ENCODE measurements at regions not wholly inside any gene's neighbourhood (a gene's known extent, or its start where the extent isn't known, plus 50 kb on each side); places are given as distances from the start of the nearest gene placed in this dataset.

DNA sequence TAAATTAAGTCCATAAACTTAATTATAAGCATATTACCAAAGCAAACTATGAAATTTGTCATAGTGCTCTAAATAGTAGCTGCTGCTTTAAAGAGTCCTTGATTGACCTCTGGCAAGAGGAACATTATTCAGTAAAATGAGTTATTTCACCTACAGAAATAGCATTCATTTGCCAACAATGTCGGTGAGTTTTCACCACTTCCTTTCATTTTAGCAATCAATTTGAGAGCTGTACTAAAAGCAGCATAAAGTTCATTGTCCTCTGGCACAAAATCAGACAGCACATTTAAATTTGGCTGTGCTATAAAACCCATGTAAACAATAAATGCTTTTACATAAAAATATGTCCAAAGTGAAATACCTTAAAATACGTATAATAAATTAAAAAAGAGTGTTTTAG, 1515.7 kb downstream of the SI start:
- no peak for DNase-seq
- no peak for ATAC-seq
- in situ Hi-C loops (cut with MboI; ENCODE audit: low sequenced_read_pairs in 4 of 4): no loop called here
- Histone ChIP-seq H3K4me3 (no peak overlapping the region), H3K36me3 (no peaks in the 10 kb centered on the region), H3K4me1 (no peaks in the 10 kb centered on the region), H3K9me3 (no peaks in the 10 kb centered on the region), H3K27ac (no peak overlapping the region), H3K27me3 (no peaks in the 10 kb centered on the region)
- TF ChIP-seq, protein P1, sequence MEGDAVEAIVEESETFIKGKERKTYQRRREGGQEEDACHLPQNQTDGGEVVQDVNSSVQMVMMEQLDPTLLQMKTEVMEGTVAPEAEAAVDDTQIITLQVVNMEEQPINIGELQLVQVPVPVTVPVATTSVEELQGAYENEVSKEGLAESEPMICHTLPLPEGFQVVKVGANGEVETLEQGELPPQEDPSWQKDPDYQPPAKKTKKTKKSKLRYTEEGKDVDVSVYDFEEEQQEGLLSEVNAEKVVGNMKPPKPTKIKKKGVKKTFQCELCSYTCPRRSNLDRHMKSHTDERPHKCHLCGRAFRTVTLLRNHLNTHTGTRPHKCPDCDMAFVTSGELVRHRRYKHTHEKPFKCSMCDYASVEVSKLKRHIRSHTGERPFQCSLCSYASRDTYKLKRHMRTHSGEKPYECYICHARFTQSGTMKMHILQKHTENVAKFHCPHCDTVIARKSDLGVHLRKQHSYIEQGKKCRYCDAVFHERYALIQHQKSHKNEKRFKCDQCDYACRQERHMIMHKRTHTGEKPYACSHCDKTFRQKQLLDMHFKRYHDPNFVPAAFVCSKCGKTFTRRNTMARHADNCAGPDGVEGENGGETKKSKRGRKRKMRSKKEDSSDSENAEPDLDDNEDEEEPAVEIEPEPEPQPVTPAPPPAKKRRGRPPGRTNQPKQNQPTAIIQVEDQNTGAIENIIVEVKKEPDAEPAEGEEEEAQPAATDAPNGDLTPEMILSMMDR (IDR thresholded peaks at IDR 0.05 in 4 of 5, conservative IDR thresholded peaks at IDR 0.05 in 1 of 5): no peak
- no peak for TF ChIP-seq POLR2A (IDR thresholded peaks at IDR 0.05)
- intact Hi-C loops (cut with DNase I; ENCODE audit: low total_unique reads): no loop called here

DNA sequence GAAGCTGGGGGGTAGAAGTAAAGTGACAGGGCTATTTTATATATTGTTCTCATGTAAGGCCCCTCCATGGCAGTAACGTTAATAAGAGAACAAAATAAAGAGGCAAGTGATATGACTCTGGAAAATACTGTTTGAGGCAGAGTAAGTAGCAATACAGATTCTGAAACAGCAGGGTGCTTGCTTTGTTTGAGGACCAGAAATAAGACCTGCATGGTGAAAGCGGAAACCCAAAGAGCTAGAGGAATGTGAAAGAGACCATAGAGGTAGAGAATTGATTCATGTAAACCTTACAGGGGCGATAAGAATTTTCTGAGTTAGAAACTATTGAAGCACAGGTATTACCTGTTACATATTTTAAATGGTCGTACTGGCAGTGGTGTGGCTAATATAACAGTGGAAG, 1517.1 kb downstream of the SI start:
- TF ChIP-seq, protein P1 (IDR thresholded peaks at IDR 0.05 in 4 of 5, conservative IDR thresholded peaks at IDR 0.05 in 1 of 5): no peak
- no peak for TF ChIP-seq POLR2A (IDR thresholded peaks at IDR 0.05)
- no peak overlapping the region for H3K27ac ChIP-seq
- no peak overlapping the region for H3K4me3 ChIP-seq
- ATAC-seq (no peak), DNase-seq (no peak)
- no peaks in the 10 kb centered on the region for H3K4me1 ChIP-seq
- H3K36me3 ChIP-seq: no peaks in the 10 kb centered on the region
- intact Hi-C loops (cut with DNase I; ENCODE audit: low total_unique reads): no loop called here
- in situ Hi-C loops (cut with MboI; ENCODE audit: low sequenced_read_pairs in 4 of 4): no loop called here
- H3K9me3 ChIP-seq: no peaks in the 10 kb centered on the region
- no peaks in the 10 kb centered on the region for H3K27me3 ChIP-seq

DNA sequence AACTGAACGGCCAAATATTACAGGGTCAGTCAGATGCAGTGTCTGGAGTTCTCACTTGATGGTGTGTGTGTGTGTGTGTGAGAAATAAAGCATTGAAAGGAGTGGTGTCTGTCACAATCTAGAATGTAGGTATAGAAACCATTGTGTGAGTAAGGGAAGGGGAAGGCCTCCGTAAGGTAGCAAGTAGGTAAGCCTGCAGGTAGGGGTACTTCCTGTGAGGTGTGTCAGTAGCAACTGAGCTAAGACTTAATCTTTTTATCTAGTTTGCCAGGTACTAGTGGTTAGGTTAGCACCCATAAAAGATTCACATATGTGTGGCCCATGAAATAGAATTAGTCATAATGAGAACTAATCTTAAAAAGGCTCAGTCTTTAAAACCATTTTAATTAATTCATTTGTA, 1517.8 kb downstream of the SI start:
- intact Hi-C loops (cut with DNase I; ENCODE audit: low total_unique reads) (no loop called here), in situ Hi-C loops (cut with MboI; ENCODE audit: low sequenced_read_pairs in 4 of 4) (no loop called here)
- no peak overlapping the region for H3K27ac ChIP-seq
- DNase-seq: no peak
- H3K9me3 ChIP-seq: no peaks in the 10 kb centered on the region
- ATAC-seq: no peak
- H3K27me3 ChIP-seq: no peaks in the 10 kb centered on the region
- H3K4me1 ChIP-seq: no peaks in the 10 kb centered on the region
- TF ChIP-seq POLR2A (IDR thresholded peaks at IDR 0.05): no peak
- TF ChIP-seq, protein P1 (IDR thresholded peaks at IDR 0.05 in 4 of 5, conservative IDR thresholded peaks at IDR 0.05 in 1 of 5): no peak
- H3K36me3 ChIP-seq: no peaks in the 10 kb centered on the region
- H3K4me3 ChIP-seq: no peak overlapping the region

DNA sequence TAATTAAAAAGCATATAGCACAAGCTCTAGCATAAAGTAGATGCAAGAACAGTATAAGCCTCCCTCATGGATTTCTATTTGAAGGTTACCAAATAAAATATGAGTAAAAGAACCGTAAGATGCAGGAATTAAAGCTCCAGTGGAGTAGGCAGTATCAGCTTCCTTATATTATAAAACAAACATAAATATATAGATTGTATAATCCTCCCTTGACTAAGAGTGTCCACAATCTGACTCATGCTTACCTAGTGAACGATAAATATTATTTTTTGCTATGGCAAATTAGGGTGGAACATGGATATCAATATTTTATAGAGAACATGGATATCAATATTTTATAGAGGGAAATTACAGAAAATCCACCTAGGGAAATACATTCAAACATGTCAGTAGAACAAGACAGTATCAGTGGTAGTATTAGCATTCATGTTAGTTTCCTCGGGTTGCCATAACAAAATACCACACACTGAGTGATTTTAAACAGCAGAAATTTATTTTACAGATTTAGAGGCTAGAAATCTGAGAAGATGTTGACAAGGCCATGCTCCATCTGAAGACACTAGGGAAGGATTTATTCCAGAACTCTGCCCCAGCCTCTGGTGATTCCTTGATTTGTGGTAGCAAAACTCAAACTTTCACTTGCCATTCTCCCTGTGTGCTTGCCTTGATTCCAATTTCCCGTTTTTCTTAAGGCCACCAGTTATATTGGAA, 1521.3 kb downstream of the SI start:
- ATAC-seq (no peak), DNase-seq (no peak)
- no peaks in the 10 kb centered on the region for H3K27me3 ChIP-seq
- in situ Hi-C loops (cut with MboI; ENCODE audit: low sequenced_read_pairs in 4 of 4): no loop called here
- H3K27ac ChIP-seq: no peak overlapping the region
- intact Hi-C loops (cut with DNase I; ENCODE audit: low total_unique reads): no loop called here
- no peak overlapping the region for H3K4me3 ChIP-seq
- no peak for TF ChIP-seq POLR2A (IDR thresholded peaks at IDR 0.05)
- TF ChIP-seq, protein P1 (IDR thresholded peaks at IDR 0.05 in 4 of 5, conservative IDR thresholded peaks at IDR 0.05 in 1 of 5): no peak
- H3K4me1 ChIP-seq: no peaks in the 10 kb centered on the region
- H3K9me3 ChIP-seq: no peaks in the 10 kb centered on the region
- no peaks in the 10 kb centered on the region for H3K36me3 ChIP-seq

DNA sequence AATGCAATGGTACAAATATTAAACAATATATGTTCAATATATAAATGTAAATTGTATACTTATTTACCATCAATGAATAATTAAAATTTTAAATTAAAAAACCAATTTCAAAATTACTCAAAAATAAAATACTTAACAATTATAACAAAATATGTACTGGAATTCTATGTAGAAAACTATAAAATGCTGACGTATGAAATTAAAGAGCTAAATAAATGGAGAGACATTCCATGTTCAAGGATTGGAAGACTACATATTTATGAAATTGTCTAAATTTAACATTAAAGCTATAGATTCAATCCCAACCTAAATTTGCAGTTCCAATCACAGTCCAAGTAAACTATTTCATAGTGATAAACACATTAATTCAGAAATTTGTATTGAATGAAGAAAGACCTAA, 1522.4 kb downstream of the SI start:
- in situ Hi-C loops (cut with MboI; ENCODE audit: low sequenced_read_pairs in 4 of 4): no loop called here
- no peak for ATAC-seq
- intact Hi-C loops (cut with DNase I; ENCODE audit: low total_unique reads): no loop called here

More for the DNA sequence above, 1522.4 kb downstream of the SI start:
- no peaks in the 10 kb centered on the region for H3K9me3 ChIP-seq
- H3K36me3 ChIP-seq: no peaks in the 10 kb centered on the region
- H3K27ac ChIP-seq: no peak overlapping the region
- H3K27me3 ChIP-seq: no peaks in the 10 kb centered on the region
- TF ChIP-seq, protein P1 (IDR thresholded peaks at IDR 0.05 in 4 of 5, conservative IDR thresholded peaks at IDR 0.05 in 1 of 5): no peak
- TF ChIP-seq POLR2A (IDR thresholded peaks at IDR 0.05): no peak
- no peaks in the 10 kb centered on the region for H3K4me1 ChIP-seq
- H3K4me3 ChIP-seq: no peak overlapping the region
- DNase-seq: no peak

Data from gastrocnemius medialis (tissue), 4 donors.